ENCODE measurements at regions not wholly inside any gene's neighbourhood (a gene's known extent, or its start where the extent isn't known, plus 50 kb on each side); places are given as distances from the start of the nearest gene placed in this dataset.
"Not testable (repeated sequence)": the region's sequence is repeated elsewhere in the genome, so short reads cannot be mapped to it uniquely, and the experiment has no call there.

DNA sequence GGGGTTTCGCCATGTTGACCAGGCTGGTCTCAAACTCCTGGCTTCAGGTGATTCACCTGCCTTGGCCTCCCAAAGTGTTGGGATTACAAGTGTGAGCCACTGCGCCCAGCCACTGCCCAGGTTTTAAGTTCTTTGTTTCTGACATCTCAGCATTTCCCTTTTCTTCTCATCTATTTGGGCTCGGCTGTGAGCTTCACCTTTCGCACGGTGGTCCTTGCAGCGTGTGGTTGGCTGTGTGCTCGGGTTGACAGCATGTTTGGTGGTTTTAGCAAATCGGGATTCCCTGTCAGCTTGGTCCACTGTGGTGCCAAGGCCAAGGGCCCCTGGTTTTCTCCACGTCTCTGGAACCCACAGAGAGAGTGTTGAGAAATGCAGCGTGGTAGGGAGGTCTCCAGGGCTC is 138.8 kb downstream of the DNAJB6 start:
- H3K9me3 Mint-ChIP-seq (ENCODE audit: low read depth) = peaks cover 18% of the 10 kb centered on the region
- DNase-seq (no peak), ATAC-seq (no peak)
- H3K27ac Mint-ChIP-seq = no peak overlapping the region
- peaks cover 15% of the 10 kb centered on the region for H3K36me3 Mint-ChIP-seq (ENCODE audit: low read depth)
- peaks cover 51% of the 10 kb centered on the region for H3K4me1 Mint-ChIP-seq
- H3K27me3 Mint-ChIP-seq = no peaks in the 10 kb centered on the region
- intact Hi-C loops (cut with DNase I, micrococcal nuclease) = no loop called here
- no peak overlapping the region for H3K4me3 Mint-ChIP-seq
- POLR2A ChIA-PET = no interaction called here
- CTCF ChIA-PET = no interaction called here

DNA sequence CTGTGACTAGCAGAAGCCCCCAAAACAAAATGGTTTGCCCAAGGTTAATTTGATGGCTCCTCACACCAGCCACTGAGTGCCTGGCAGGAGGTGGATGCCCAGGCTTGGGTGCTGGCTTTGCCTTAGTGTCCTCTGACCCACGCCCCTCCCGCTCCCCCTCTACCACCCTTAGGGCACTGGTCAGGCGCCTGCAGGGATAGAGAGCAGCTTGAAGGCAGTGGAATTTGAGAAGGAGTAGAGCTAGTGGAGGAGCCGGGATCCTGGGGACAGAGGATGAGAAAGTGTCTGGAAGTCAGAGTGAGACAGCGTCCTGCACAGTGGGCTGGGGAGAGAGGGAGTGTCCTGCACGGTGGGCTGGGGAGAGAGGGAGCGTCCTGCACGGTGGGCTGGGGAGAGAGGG is 139.4 kb downstream of the DNAJB6 start:
- ChIA-PET CTCF (no interaction called here), POLR2A (no interaction called here)
- H3K36me3 Mint-ChIP-seq (ENCODE audit: low read depth) = peaks cover 15% of the 10 kb centered on the region
- ATAC-seq (no peak), DNase-seq (no peak)
- no peak overlapping the region for H3K4me3 Mint-ChIP-seq
- H3K27me3 Mint-ChIP-seq = no peaks in the 10 kb centered on the region
- intact Hi-C loops (cut with DNase I, micrococcal nuclease) = no loop called here
- no peak overlapping the region for H3K27ac Mint-ChIP-seq
- peaks cover 45% of the 10 kb centered on the region for H3K4me1 Mint-ChIP-seq
- H3K9me3 Mint-ChIP-seq (ENCODE audit: low read depth) = peaks cover 18% of the 10 kb centered on the region

DNA sequence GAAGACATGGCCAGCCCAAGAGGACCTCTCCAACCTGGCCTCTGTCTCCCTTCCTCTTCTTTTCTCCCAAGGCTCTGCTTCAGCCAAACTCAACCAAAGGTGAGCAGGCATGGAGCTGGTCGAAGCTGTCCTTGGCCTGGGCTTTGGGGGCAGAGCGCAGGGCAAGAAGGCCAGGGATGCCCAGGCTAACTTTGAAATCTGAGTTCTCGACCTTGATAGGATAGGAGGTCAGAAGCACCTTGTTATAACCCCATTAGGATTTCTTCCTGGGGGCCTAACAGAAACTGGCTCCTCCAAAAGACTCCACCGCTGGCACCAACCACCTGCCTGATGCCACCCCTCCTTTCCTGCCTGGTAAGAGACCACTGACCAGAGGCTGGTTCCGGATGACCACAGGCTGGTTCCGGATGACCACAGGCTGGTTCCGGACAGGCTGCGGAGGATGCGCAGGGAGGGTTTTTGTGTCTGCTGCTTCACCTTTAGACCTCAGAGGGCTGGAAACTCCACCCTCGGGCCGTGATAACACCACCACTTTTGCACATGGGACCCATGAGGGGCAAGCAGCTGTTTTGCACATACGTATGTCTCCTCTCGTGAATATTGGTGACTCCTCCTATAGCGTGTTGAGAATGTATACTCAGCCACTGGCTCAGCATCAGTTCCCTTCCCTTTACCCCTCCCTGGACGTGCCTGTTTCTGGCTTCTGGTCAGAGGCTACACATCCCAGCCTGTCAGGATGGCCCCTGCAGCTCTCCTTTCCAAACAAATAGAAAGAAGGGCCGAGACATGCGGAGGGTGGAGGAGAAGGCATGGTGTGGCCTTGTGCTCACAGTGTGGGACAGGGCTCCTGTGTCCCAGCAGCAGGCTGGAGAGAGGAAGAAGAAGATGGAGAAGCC is 140.1 kb downstream of the DNAJB6 start:
- DNase-seq = no peak
- Mint-ChIP-seq H3K27ac (peak overlapping the region; percentile 62), H3K4me3 (no peak overlapping the region), H3K36me3 (ENCODE audit: low read depth) (peaks cover 13% of the 10 kb centered on the region), H3K9me3 (ENCODE audit: low read depth) (peaks cover 18% of the 10 kb centered on the region), H3K4me1 (peaks cover 38% of the 10 kb centered on the region), H3K27me3 (no peaks in the 10 kb centered on the region)
- ChIA-PET CTCF (interaction anchor here (0.6 kb wide), 2 partner anchors 14 to 45 kb away, joined by 3 read pairs; no protein-coding TSS in a partner anchor), POLR2A (no interaction called here)
- ATAC-seq = no peak
- intact Hi-C loops (cut with DNase I, micrococcal nuclease) = no loop called here

DNA sequence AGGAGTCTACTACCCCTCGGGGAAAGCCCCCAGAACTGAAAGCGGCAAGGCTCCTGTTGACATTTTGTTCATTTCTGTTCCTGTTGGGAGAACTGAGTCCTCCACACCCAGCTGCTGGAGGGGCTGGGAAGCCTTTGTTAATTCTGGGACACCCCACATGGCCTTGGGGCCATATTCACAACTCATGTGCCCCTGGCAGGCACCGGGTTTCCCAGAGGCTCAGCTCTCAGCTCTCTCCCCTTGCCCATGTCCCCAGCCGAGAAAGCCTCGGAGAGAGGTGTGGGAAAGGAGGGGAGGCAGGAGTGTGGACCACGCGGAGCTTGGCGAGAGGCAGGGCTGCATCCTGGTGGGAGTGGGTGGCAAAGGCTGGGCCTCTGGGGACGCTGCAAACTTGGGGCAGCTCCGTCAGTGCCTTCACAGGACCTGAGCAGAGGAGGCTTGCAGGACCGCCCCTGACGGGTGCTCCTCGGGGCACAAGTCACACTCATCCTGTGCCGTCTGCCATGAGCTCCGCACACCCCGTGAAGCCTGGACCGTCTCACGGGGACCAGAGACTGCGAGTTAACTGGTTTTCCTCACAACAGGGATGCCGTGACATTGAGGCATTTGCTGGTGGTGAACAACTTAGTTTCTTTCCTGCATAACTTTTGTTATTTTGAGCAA is 140.9 kb downstream of the DNAJB6 start:
- H3K27me3 Mint-ChIP-seq = no peaks in the 10 kb centered on the region
- intact Hi-C loops (cut with DNase I, micrococcal nuclease) = no loop called here
- H3K4me1 Mint-ChIP-seq = peaks cover 30% of the 10 kb centered on the region
- peaks cover 16% of the 10 kb centered on the region for H3K9me3 Mint-ChIP-seq (ENCODE audit: low read depth)
- ATAC-seq = peak; percentile 68
- peak; percentile 51 for DNase-seq
- H3K36me3 Mint-ChIP-seq (ENCODE audit: low read depth) = peaks cover 9% of the 10 kb centered on the region
- peak overlapping the region; percentile 44 for H3K4me3 Mint-ChIP-seq
- CTCF ChIA-PET = interaction anchor here (0.6 kb wide), 1 partner anchor 15 kb away, joined by 3 read pairs; no protein-coding TSS in a partner anchor
- POLR2A ChIA-PET = no interaction called here
- peak overlapping the region; percentile 59 for H3K27ac Mint-ChIP-seq

DNA sequence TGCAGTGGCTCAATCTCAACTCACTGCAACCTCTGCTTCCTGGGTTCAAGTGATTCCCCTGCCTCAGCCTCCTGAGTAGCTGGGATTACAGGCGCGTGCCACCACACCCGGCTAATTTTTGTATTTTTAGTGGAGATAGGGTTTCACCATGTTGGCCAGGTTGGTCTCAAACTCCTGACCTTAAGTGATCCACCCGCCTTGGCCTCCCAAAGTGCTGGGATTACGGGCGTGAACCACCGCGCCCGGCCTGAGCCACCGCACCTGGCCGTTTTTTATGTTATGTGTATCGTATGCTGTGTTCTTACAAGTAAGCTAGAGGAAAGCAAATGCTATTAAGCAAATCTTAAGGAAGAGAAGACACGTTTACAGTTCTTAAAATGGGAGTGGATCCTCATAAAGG is 141.8 kb downstream of the DNAJB6 start:
- H3K9me3 Mint-ChIP-seq (ENCODE audit: low read depth); H3K36me3 Mint-ChIP-seq (ENCODE audit: low read depth); ATAC-seq; CTCF ChIA-PET; intact Hi-C loops (cut with DNase I, micrococcal nuclease); H3K4me3 Mint-ChIP-seq; DNase-seq; H3K27me3 Mint-ChIP-seq: not testable (repeated sequence)
- POLR2A ChIA-PET = interaction anchor here (0.6 kb wide), 1 partner anchor 106 kb away, joined by 6 read pairs; no protein-coding TSS in a partner anchor
- peaks cover 25% of the 10 kb centered on the region for H3K4me1 Mint-ChIP-seq
- H3K27ac Mint-ChIP-seq = peak overlapping the region; percentile 33

DNA sequence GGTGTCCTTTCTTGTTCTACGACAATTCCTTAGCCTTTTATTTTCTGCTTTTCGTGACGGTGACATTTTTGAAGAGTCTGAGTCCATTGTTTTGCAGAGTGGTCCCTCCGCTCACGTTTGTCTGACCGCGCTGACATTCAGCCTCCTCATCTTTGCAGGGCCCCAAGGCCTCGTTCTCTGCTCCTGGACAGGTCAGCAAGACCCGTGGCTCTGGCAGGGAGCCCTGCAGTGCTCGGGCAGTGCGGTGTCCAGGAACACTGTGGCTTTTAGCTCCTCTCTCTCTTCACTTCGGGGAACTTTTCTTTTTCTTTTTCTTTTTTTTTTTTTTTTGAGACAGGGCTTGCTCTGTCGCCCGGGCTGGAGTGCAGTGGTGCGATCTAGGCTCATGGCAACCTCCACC is 142.5 kb downstream of the DNAJB6 start:
- CTCF ChIA-PET = no interaction called here
- no peaks in the 10 kb centered on the region for H3K36me3 Mint-ChIP-seq (ENCODE audit: low read depth)
- POLR2A ChIA-PET = interaction anchor here (0.6 kb wide), 1 partner anchor 105 kb away, joined by 6 read pairs; no protein-coding TSS in a partner anchor
- H3K4me1 Mint-ChIP-seq = peaks cover 25% of the 10 kb centered on the region
- DNase-seq = no peak
- no peak overlapping the region for H3K4me3 Mint-ChIP-seq
- peak overlapping the region; percentile 19 for H3K27ac Mint-ChIP-seq
- H3K9me3 Mint-ChIP-seq (ENCODE audit: low read depth) = peaks cover 2% of the 10 kb centered on the region
- ATAC-seq = no peak
- H3K27me3 Mint-ChIP-seq = no peaks in the 10 kb centered on the region
- intact Hi-C loops (cut with DNase I, micrococcal nuclease) = no loop called here

DNA sequence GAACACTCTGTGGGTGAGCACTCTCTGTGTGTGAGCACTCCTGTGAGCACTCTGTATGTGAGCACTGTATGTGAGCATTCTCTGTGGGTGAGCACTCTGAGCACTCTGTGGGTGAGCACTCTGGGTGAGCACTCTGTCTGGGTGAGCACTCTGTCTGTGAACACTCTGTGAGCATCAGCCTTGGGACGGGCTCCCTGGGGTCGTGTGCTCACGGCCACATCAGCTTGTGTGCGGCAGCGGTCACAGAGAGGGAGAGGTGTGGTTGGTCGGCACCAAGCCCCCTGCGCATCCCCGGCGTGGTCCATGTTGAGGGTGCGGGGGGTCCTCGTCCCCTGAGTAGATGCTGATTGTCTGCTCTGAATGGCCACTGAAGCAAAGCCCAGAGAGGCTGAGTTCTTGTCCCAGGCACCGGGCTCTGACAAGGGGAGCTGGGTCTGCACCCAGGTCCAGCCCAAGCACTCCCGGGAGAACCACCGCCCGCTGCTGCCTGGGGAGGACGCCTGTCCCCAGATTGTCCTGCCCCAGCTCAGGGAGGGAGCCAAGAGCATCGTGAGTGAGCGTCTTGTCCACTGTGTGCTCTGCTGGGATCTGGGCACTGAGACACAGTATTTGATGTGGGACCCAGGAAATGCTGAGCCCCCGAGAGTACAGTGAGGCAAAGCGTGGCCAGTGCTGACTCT is 143.7 kb downstream of the DNAJB6 start:
- H3K27me3 Mint-ChIP-seq = no peaks in the 10 kb centered on the region
- ATAC-seq (no peak), DNase-seq (no peak)
- ChIA-PET POLR2A (no interaction called here), CTCF (interaction anchor here (0.7 kb wide), 1 partner anchor 15 kb away, joined by 4 read pairs; no protein-coding TSS in a partner anchor)
- H3K27ac Mint-ChIP-seq = no peak overlapping the region
- H3K36me3 Mint-ChIP-seq (ENCODE audit: low read depth) = no peaks in the 10 kb centered on the region
- intact Hi-C loops (cut with DNase I, micrococcal nuclease) = no loop called here
- peaks cover 30% of the 10 kb centered on the region for H3K4me1 Mint-ChIP-seq
- H3K9me3 Mint-ChIP-seq (ENCODE audit: low read depth) = no peaks in the 10 kb centered on the region
- no peak overlapping the region for H3K4me3 Mint-ChIP-seq

DNA sequence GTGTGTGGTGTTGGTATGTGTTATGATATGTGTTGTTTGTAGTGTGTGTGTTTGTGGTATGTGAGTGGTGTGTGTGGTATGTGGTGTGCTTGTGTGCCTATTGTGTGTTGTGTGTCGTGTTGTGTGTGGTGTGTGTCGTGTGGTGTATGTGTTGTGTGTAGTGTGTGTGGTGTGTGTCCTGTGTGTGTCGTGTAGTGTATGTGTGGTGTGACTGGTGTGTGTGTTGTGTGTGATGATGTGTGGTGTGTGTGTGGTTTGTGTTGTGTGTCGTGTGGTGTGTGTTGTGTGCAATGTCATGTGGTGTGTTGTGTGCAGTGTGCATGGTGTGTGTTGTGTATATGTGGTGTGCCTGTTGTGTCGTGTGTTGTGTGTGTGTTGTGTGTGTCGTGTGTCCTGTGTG is 144.6 kb downstream of the DNAJB6 start:
- Mint-ChIP-seq H3K27ac (no peak overlapping the region), H3K4me1 (peaks cover 30% of the 10 kb centered on the region), H3K27me3 (no peaks in the 10 kb centered on the region), H3K4me3 (no peak overlapping the region), H3K9me3 (ENCODE audit: low read depth) (no peaks in the 10 kb centered on the region), H3K36me3 (ENCODE audit: low read depth) (no peaks in the 10 kb centered on the region)
- POLR2A ChIA-PET = no interaction called here
- intact Hi-C loops (cut with DNase I, micrococcal nuclease) = no loop called here
- ATAC-seq = no peak
- no peak for DNase-seq
- CTCF ChIA-PET = interaction anchor here (0.7 kb wide), 1 partner anchor 14 kb away, joined by 4 read pairs; no protein-coding TSS in a partner anchor

DNA sequence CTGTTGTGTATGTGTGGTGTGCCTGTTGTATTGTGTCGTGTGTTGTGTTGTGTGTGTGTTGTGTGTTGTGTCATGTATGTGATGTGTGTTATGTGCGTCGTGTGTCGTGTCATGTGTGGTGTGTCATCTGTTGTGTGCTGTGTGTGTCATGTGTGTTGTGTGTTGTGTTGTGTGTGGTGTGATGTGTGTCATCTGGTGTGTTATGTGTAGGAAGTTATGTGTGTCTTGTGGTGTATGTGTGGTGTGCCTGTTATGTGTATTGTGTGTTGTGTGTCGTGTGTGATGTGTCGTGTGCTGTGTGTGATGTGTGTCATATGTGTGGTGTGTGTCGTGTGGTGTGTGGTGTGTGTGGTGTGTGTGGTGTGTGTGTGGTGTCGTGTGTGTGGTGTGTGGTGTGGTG is 145.2 kb downstream of the DNAJB6 start:
- Mint-ChIP-seq H3K4me3 (no peak overlapping the region), H3K27ac (no peak overlapping the region), H3K4me1 (peaks cover 29% of the 10 kb centered on the region), H3K9me3 (ENCODE audit: low read depth) (no peaks in the 10 kb centered on the region), H3K36me3 (ENCODE audit: low read depth) (no peaks in the 10 kb centered on the region), H3K27me3 (no peaks in the 10 kb centered on the region)
- DNase-seq (no peak), ATAC-seq (no peak)
- intact Hi-C loops (cut with DNase I, micrococcal nuclease) = no loop called here
- CTCF ChIA-PET = no interaction called here
- POLR2A ChIA-PET = no interaction called here

DNA sequence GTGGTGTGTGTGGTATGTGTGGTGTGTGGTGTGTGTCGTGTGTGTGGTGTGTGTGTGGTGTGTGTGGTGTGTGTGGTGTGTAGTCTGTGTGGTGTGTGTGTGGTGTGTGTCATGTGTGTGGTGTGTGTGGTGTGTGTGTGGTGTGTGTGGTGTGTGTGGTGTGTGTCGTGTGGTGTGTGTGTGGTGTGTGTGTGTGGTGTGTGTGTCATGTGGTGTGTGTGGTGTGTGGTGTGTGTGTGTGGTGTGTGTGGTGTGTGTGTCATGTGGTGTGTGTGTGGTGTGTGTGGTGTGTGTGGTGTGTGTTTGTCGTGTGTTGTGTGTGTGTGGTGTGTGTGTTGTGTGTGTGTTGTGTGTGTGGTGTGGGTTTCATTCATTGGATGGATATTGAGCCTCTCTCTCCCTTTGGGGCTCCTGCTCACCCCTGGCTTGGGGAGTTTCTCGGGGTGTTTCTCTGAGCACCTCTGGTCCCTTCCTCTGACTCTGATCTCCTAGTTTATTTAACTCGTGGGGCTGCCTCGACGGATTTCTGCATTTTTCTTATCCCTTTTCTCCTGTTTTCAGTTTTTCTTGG is 145.8 kb downstream of the DNAJB6 start:
- H3K4me3 Mint-ChIP-seq = no peak overlapping the region
- no peak for ATAC-seq
- POLR2A ChIA-PET = no interaction called here
- no peaks in the 10 kb centered on the region for H3K27me3 Mint-ChIP-seq
- no peak overlapping the region for H3K27ac Mint-ChIP-seq
- peak; percentile 34 for DNase-seq
- peaks cover 23% of the 10 kb centered on the region for H3K4me1 Mint-ChIP-seq
- CTCF ChIA-PET = no interaction called here
- H3K9me3 Mint-ChIP-seq (ENCODE audit: low read depth) = no peaks in the 10 kb centered on the region
- intact Hi-C loops (cut with DNase I, micrococcal nuclease) = no loop called here
- H3K36me3 Mint-ChIP-seq (ENCODE audit: low read depth) = no peaks in the 10 kb centered on the region

DNA sequence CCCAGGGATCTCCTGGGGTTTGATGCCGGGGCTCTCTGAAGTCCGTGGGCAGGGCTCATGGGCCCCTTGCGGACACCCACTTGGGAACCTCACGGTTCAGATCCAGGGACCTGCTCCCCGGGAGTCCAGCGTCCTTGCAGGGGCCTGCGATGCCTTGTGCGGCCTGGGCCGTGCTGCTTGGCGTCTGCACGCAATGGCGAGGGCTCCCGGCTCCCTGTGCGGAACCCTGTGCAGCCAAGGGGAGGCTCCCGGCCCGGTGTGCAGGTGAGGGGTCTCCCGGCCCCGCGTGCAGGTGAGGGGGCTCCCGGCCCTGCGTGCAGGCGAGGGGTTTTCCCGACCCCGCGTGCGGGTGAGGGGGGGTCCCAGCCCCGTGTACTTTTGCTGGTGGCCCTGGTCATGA is 146.7 kb downstream of the DNAJB6 start:
- ATAC-seq (no peak), DNase-seq (no peak)
- H3K9me3 Mint-ChIP-seq (ENCODE audit: low read depth) = no peaks in the 10 kb centered on the region
- H3K36me3 Mint-ChIP-seq (ENCODE audit: low read depth) = no peaks in the 10 kb centered on the region
- ChIA-PET CTCF (no interaction called here), POLR2A (no interaction called here)
- H3K4me3 Mint-ChIP-seq = no peak overlapping the region
- no peak overlapping the region for H3K27ac Mint-ChIP-seq
- intact Hi-C loops (cut with DNase I, micrococcal nuclease) = no loop called here
- H3K4me1 Mint-ChIP-seq = peaks cover 14% of the 10 kb centered on the region
- H3K27me3 Mint-ChIP-seq = no peaks in the 10 kb centered on the region

Measured in activated CD4-positive, alpha-beta T cell treated with anti-CD3 and anti-CD28 coated beads for 36 hours (primary cell).